ENCODE measurements at regions not wholly inside any gene's neighbourhood (a gene's known extent, or its start where the extent isn't known, plus 50 kb on each side); places are given as distances from the start of the nearest gene placed in this dataset.

DNA sequence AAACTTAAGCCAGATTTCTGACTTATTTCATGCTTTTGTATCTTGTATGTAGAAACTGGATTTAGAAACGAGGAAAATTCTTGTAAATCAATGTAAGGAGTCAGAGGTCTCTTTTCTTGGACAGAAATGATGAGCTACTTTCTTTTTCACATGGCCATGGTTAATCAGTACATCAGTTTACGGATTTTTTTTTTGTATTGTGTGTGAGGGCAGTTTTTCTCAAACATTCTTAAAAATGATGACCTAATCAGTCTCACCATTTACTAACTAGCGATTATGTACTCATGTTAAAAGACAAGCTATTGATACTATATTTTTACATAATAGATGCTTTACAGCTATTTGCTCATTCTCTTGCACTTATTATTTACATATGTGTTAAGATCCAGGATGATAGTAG is 165.2 kb upstream of the DOCK10 start:
- CTCF ChIA-PET = interaction anchor here (0.6 kb wide), 1 partner anchor 26 kb away, joined by 3 read pairs; no protein-coding TSS in a partner anchor
- Mint-ChIP-seq H3K27ac (no peak overlapping the region), H3K4me3 (no peak overlapping the region), H3K27me3 (peaks cover 9% of the 10 kb centered on the region), H3K36me3 (no peaks in the 10 kb centered on the region), H3K9me3 (no peaks in the 10 kb centered on the region), H3K4me1 (no peaks in the 10 kb centered on the region)
- DNase-seq = no peak

DNA sequence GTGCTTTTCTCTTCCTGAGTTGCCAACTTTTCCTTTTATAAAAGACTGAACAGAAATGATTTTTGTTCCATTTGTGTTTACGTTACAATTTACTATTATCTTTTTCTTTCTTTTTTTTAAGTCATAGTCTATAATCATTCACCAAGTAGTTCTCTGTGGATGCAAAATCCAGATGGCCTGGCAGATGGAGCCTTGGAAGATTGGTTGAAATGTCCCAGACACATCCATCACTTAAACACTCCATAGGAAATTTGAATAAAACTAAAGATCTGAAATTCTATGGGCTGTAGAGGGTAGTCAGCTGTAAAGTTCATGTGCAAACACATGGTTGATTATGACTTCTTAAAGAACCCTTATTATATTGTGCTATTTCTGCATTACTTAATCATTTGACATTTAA is 164.8 kb upstream of the DOCK10 start:
- CTCF ChIA-PET = interaction anchor here (0.6 kb wide), 1 partner anchor 25 kb away, joined by 3 read pairs; no protein-coding TSS in a partner anchor
- no peak for DNase-seq

DNA sequence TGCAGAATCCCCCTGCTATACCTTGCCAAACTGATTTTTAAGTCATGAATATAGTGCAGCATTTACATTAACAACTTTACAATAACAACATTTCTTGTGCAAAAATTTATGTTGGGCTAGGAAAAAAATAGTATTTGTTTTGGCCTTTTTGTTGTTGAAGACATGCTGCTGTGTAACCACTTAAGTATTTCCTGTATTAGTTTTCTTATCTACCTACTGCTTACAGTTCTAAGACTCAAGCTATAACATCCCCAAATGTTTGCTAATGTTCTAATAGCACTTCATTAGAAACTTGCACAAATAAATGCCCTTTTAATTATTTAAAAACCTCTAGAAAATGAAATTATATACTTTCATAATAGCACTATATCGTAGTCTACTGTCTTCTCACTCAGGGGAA is 154.3 kb upstream of the DOCK10 start:
- Mint-ChIP-seq H3K4me3 (no peak overlapping the region), H3K4me1 (no peaks in the 10 kb centered on the region), H3K9me3 (no peaks in the 10 kb centered on the region), H3K27ac (no peak overlapping the region), H3K36me3 (no peaks in the 10 kb centered on the region), H3K27me3 (no peaks in the 10 kb centered on the region)
- CTCF ChIA-PET = no interaction called here
- DNase-seq = no peak

More for the DNA sequence above, 164.8 kb upstream of the DOCK10 start:
- no peaks in the 10 kb centered on the region for H3K36me3 Mint-ChIP-seq
- no peaks in the 10 kb centered on the region for H3K9me3 Mint-ChIP-seq
- no peaks in the 10 kb centered on the region for H3K4me1 Mint-ChIP-seq
- H3K27ac Mint-ChIP-seq = no peak overlapping the region
- no peak overlapping the region for H3K4me3 Mint-ChIP-seq
- H3K27me3 Mint-ChIP-seq = peaks cover 9% of the 10 kb centered on the region

DNA sequence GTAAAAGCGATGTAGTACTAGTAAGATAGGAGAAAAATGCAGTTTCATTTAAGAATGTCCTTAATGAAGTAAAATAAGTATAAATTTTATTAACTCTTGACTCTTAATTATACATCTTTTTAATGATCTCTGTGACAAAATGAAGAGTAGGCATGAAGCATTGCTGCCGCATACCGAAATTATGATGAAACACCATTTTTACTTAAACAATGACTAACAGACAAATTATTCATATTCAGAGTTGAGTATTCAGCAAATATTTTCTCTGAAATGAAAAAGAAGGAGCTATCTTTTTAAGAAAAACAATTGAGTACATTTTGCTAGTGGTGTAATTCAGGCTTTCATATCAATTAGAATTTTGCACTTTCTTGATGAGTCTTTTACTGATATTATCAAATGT is 150.6 kb upstream of the DOCK10 start:
- CTCF ChIA-PET = no interaction called here
- no peaks in the 10 kb centered on the region for H3K27me3 Mint-ChIP-seq
- H3K4me3 Mint-ChIP-seq = no peak overlapping the region
- H3K27ac Mint-ChIP-seq = no peak overlapping the region
- no peak for DNase-seq
- H3K9me3 Mint-ChIP-seq = no peaks in the 10 kb centered on the region
- no peaks in the 10 kb centered on the region for H3K4me1 Mint-ChIP-seq
- H3K36me3 Mint-ChIP-seq = no peaks in the 10 kb centered on the region

DNA sequence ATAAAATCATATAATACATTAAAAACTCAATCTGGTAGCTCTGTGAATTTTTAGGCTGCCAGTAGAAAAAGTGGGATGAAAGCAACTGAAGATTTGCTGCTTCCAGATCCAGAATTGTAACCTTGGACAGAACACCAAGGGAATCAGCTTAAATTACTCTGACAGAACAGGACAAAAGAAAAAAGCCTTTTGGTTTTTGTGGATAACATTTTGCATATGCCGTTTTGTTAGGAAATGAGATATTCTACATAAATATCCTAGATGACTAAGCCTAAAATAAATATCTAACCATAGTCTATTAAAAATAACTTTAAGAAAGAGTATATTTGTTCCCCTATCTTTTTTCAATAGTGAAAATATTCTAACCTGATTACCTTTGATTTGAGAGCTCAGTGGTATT is 148.7 kb upstream of the DOCK10 start:
- H3K27me3 Mint-ChIP-seq = peaks cover 5% of the 10 kb centered on the region
- no peak overlapping the region for H3K4me3 Mint-ChIP-seq

DNA sequence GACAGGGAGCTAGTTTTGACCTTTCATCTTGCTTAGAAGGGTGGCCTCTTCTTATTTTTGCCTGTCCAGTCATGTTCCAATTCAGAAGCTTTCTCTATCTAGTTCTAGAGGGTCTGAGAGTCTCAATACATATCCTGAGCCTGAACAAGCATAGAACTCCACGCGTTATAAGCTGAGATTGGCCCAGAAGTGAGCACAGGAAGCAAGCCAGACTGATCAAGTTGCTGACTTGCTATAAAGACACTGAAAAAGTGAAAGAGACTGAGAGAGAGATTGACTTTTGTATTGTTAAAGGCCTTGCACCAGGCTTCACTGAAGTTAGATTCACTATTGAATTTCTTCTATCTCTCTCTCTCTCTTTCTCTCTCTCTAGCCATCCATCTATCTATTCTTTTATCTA is 142.7 kb upstream of the DOCK10 start:
- Mint-ChIP-seq H3K27me3 (peaks cover 5% of the 10 kb centered on the region), H3K4me1 (no peaks in the 10 kb centered on the region), H3K27ac (no peak overlapping the region), H3K9me3 (no peaks in the 10 kb centered on the region), H3K36me3 (no peaks in the 10 kb centered on the region), H3K4me3 (no peak overlapping the region)
- CTCF ChIA-PET = no interaction called here
- no peak for DNase-seq

More for the DNA sequence above, 148.7 kb upstream of the DOCK10 start:
- Mint-ChIP-seq H3K27ac (no peak overlapping the region), H3K9me3 (no peaks in the 10 kb centered on the region), H3K4me1 (no peaks in the 10 kb centered on the region), H3K36me3 (no peaks in the 10 kb centered on the region)
- no peak for DNase-seq
- CTCF ChIA-PET = no interaction called here

DNA sequence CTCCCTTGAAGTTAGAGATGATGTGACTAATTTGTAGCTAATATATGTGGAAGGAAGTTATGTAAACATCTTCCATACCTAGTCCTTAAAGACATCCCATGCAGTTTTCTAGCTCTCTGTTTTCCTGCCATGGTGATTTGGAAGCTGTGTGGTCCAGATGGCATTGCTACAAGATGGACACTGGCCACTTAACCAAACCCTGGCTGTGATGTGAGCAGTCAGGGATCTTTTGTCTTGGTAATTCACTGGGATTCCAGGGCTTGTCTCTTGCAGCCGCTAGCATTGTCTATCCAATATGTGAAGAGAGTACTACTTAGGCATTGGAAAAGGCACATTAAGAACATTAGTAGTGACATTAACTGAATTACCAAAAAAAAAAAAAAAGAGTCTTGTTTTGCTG is 139.9 kb upstream of the DOCK10 start:
- H3K27me3 Mint-ChIP-seq = peaks cover 2% of the 10 kb centered on the region
- H3K27ac Mint-ChIP-seq = no peak overlapping the region
- no peak for DNase-seq
- CTCF ChIA-PET = interaction anchor here (0.6 kb wide), 1 partner anchor 25 kb away, joined by 3 read pairs; no protein-coding TSS in a partner anchor
- H3K4me3 Mint-ChIP-seq = no peak overlapping the region
- H3K4me1 Mint-ChIP-seq = no peaks in the 10 kb centered on the region
- H3K36me3 Mint-ChIP-seq = no peaks in the 10 kb centered on the region
- no peaks in the 10 kb centered on the region for H3K9me3 Mint-ChIP-seq

DNA sequence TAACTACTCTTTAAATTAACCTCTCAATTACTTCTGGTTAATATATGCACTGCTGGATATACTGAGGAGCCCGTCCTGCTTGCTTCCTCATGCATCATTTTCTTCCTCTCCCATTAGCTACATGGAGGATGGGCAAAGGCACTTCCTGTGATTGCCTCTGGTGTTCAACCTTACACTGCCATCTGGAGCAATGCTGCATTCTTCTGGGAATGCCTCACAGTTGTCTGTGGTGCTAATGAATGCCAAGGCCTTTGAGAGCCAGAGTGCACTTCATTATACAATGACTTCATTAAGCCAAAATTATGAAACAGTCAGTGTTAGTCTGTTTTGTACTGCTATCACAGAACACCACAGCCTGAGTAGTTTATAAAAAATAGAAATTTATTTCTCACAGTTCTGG is 134.8 kb upstream of the DOCK10 start:
- no peak overlapping the region for H3K4me3 Mint-ChIP-seq
- CTCF ChIA-PET = no interaction called here
- H3K27me3 Mint-ChIP-seq = no peaks in the 10 kb centered on the region
- H3K27ac Mint-ChIP-seq = no peak overlapping the region
- no peak for DNase-seq
- no peaks in the 10 kb centered on the region for H3K4me1 Mint-ChIP-seq
- H3K36me3 Mint-ChIP-seq = no peaks in the 10 kb centered on the region
- no peaks in the 10 kb centered on the region for H3K9me3 Mint-ChIP-seq

DNA sequence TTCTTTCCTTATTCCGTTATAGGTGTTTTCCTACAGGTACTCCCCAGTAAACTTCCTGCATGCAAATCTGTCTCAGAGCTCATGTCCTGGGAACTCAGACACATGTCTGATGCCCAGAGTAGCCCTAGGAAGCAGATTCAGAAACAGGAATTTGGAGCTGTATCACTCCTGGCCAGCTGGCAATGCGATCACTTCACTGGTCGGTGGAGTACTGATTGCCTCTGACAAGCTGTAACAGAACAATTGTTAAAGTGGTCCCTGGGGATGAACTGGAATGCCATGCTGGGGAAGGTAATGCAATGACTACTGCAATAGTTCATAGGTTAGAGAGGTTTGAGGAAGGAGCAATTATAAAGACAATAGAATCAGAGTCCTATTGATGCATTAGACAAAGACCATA is 131.6 kb upstream of the DOCK10 start:
- no peak overlapping the region for H3K27ac Mint-ChIP-seq
- peaks cover 4% of the 10 kb centered on the region for H3K27me3 Mint-ChIP-seq
- no peak overlapping the region for H3K4me3 Mint-ChIP-seq
- H3K36me3 Mint-ChIP-seq = no peaks in the 10 kb centered on the region
- DNase-seq = no peak
- H3K9me3 Mint-ChIP-seq = no peaks in the 10 kb centered on the region
- CTCF ChIA-PET = no interaction called here
- no peaks in the 10 kb centered on the region for H3K4me1 Mint-ChIP-seq

DNA sequence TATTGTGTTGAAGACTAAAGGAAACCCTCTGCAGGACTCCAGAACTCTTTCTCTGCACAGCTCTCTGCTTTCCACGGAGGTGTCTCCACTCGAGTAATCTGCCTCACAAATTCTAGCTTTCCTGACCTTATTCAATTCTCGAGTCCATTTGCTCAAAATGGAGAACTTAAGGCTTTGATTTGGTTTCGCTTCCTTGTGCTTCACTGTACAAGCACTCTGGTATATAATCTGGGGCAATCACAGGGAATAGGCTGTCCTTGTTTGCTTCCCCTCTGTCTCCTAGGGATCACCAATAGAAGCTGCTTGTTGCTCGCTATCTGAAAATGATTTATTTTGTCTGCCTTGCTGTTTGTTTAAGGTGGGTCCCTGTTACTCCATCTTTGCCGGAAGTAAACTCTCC is 129.1 kb upstream of the DOCK10 start:
- Mint-ChIP-seq H3K4me3 (no peak overlapping the region), H3K27ac (no peak overlapping the region), H3K27me3 (peaks cover 4% of the 10 kb centered on the region), H3K36me3 (no peaks in the 10 kb centered on the region), H3K9me3 (no peaks in the 10 kb centered on the region), H3K4me1 (no peaks in the 10 kb centered on the region)
- DNase-seq = no peak
- CTCF ChIA-PET = no interaction called here

DNA sequence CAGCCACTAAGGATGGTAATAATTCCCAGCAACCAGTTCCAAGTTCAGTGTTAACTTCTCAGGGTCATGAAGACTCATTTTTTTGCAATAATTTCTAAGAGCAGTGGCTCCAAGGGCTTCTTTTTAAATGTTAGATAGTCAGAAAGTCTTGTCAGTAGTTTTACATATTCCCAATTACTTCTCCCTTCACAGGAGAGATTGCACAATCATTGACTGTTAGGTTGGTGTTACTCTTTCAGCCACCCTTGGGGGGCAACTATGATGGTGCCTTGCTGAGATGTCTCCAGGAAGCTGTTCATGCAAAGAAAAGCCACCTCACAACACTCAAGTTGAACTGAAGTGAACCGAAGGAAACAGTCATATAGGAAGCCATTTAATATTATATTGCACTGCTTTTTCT is 127.9 kb upstream of the DOCK10 start:
- H3K4me1 Mint-ChIP-seq = no peaks in the 10 kb centered on the region
- H3K36me3 Mint-ChIP-seq = no peaks in the 10 kb centered on the region
- peaks cover 4% of the 10 kb centered on the region for H3K27me3 Mint-ChIP-seq
- no peaks in the 10 kb centered on the region for H3K9me3 Mint-ChIP-seq
- no peak overlapping the region for H3K4me3 Mint-ChIP-seq
- CTCF ChIA-PET = no interaction called here
- no peak for DNase-seq
- H3K27ac Mint-ChIP-seq = no peak overlapping the region

DNA sequence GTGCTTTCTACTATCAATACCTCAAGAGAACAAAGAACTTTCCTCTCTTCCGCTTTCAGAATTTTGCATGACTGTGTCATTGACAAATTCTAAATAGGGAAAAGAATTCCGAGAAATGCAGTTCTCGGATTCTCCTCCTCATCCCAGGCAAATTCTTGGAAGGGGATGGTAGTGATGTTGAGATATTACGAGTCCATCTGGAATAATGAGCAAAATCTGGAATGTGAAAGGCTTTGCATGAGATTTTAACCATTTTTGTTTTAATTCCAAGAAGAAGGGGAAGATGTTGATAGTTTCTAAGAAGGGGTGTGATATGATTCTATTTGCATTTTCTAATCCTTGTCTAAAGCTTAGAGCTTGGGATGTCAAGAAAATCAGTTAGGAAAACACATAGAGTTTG is 127.1 kb upstream of the DOCK10 start:
- Mint-ChIP-seq H3K4me1 (no peaks in the 10 kb centered on the region), H3K27ac (no peak overlapping the region), H3K27me3 (peaks cover 9% of the 10 kb centered on the region), H3K4me3 (no peak overlapping the region), H3K36me3 (no peaks in the 10 kb centered on the region), H3K9me3 (no peaks in the 10 kb centered on the region)
- DNase-seq = no peak
- CTCF ChIA-PET = no interaction called here

DNA sequence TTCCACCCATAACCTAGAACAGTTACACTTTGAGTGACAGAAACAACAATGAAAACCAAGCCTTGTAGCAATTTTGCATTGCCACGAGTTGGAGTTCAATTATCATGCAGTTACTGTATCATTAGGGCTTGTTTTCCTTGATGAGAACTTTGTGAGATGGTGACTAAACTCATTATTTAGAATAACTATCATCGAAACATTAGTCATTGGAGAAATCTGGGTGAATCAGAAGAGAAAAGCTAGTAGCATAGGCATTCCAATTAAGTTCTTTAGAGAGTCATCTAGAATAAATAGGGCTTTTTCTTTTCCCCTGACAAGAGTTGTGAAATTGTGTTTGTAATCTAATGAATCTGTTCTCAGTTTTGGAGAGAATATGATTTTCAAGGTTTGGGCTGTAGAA is 122.8 kb upstream of the DOCK10 start:
- H3K27me3 Mint-ChIP-seq = peaks cover 9% of the 10 kb centered on the region
- no peaks in the 10 kb centered on the region for H3K4me1 Mint-ChIP-seq
- H3K9me3 Mint-ChIP-seq = no peaks in the 10 kb centered on the region
- H3K27ac Mint-ChIP-seq = no peak overlapping the region
- no peak for DNase-seq
- no peak overlapping the region for H3K4me3 Mint-ChIP-seq
- CTCF ChIA-PET = no interaction called here
- H3K36me3 Mint-ChIP-seq = no peaks in the 10 kb centered on the region

DNA sequence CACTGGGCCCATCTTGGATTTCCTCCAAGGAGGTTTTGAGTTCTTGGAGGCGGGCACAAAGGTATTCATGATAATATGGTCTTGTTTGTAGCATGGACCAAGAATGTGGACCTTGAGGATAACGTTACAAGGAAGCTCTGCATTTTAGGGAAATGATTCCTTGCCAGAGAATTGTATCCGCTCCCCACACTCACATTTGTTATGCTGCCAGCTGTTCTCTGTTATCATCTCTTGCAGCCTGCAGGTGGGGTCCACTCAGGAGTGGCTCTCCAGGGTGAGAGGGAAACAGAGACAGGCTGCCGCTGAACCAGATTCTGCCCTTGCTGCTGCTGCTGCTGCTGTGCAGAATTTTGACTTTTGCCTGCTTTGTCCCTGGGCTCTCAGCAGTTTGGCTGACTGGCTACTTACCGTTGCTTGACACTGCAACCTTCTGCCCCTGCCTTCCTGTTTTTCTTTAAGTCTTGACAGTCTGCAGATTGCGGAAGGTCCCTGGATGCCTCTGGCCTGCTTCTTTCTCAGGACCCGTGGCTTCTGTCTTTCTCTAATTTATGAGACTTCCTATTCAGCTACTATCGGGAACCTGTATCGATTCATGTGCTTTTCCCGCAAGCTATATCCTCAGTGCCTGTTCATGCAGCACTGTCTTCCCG is 122.3 kb upstream of the DOCK10 start:
- Mint-ChIP-seq H3K9me3 (no peaks in the 10 kb centered on the region), H3K4me3 (no peak overlapping the region), H3K27me3 (peaks cover 7% of the 10 kb centered on the region), H3K27ac (no peak overlapping the region), H3K36me3 (no peaks in the 10 kb centered on the region), H3K4me1 (no peaks in the 10 kb centered on the region)
- no peak for DNase-seq
- CTCF ChIA-PET = no interaction called here

DNA sequence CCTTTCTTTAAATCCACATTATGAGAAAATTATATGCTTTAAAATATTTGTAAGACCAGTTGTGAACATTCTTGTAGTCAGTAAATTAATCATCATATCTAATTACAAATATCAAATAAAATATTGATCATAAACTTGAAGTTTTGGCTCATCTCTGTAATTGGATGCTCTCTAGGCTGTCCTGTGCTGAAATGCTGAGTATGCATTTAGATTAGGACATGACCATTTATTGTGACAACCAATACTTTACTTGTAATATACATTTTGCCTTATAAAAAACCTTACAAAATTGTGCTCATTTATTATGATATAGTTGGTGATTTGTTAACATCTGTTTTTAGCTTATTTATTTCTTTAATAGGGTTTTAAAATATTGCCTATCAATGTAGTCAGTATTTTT is 116.1 kb upstream of the DOCK10 start:
- Mint-ChIP-seq H3K4me3 (no peak overlapping the region), H3K9me3 (no peaks in the 10 kb centered on the region), H3K27me3 (no peaks in the 10 kb centered on the region), H3K36me3 (no peaks in the 10 kb centered on the region), H3K4me1 (no peaks in the 10 kb centered on the region), H3K27ac (no peak overlapping the region)
- CTCF ChIA-PET = no interaction called here
- DNase-seq = no peak

Measured in activated naive CD4-positive, alpha-beta T cell treated with anti-CD3 and anti-CD28 coated beads, Interleukin-2, amount 10 ng/mL, durations not matched to agents 7 days and 5 days (primary cell).